Stimulated activated CD8-positive, alpha-beta memory T cell treated with anti-CD3 and anti-CD28 coated beads, Interleukin-15, amount 100 ng/mL, for 24 hours (primary cell): ENCODE measurements at regions not wholly inside any gene's neighbourhood (a gene's known extent, or its start where the extent isn't known, plus 50 kb on each side); places are given as distances from the start of the nearest gene placed in this dataset.
"Not testable (repeated sequence)": the region's sequence is repeated elsewhere in the genome, so short reads cannot be mapped to it uniquely, and the experiment has no call there.

Experiments
- DNase-seq: peaks from one replicate; pipeline ENCODE4 v3.0.0-alpha.2; 2020; ENCODE audit warnings: low read depth

DNA sequence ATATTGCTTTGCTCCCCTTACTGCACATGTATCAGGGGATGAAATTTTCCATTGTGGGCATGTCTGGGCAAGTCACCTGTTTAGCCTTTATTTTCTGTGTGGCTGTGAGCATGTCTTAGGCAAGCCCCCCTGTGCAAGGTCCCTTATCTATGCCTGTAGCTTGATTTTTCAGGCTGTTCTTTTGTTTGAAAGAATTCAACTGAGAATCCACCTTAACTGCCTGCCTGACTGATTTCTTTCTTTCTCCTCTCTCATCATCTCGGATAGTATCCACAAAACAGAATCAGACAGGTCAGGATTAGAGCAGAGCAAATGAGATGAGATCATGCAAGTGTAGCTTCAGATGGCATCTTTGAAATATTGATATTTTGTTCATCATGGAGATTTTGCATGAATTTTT is 1147.5 kb upstream of the ACVR2A start:
- no peak for DNase-seq

GRCh38 chr2:146696787-146697186 is 1148.0 kb upstream of the ACVR2A start:
- DNase-seq, result not testable (repeated sequence)

- no peak for DNase-seq
Observed at GRCh38 chr2:146681991-146682390, 1162.8 kb upstream of the ACVR2A start.

GRCh38 chr2:146678516-146678915 is 1166.3 kb upstream of the ACVR2A start:
- no peak for DNase-seq

GRCh38 chr2:146677280-146677679 is 1167.5 kb upstream of the ACVR2A start:
- no peak for DNase-seq

DNA sequence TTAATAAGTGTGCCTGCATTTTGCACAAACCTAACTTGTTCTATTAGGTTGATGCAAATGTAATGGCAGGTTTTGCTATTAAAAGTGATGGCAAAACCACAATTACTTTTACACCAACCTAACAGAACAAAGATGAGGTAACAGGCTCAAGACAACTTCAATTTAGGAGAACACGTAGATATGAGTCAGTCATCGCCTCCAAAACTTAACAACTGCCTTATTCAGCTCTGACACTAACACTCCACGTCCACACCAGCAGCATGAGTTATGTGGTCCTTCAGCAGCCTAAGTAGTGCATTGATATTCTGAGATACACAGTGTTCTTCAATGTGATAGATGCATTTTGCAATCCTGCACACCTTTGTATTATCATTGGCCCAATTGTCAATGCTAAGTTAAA is 1175.1 kb upstream of the ACVR2A start:
- DNase-seq, result no peak

DNA sequence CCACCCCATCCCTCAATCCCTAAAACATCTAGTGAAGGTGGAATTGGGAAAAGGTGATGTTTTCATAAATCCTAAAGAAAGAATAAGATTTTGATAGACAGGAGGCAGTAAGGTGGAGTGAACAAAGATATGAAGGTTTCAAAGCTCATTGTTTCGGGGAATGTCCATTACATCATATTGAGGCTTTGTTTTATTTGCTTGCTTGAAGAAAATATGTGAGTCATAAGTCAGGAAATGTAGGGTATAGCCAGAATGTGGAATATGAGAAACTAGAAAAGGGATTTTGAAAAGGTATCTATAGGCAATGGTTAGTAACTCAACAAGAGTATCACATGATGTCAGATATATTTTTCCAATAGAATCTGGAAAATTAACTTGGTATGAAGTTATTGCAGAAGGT is 1178.5 kb upstream of the ACVR2A start:
- no peak for DNase-seq

DNA sequence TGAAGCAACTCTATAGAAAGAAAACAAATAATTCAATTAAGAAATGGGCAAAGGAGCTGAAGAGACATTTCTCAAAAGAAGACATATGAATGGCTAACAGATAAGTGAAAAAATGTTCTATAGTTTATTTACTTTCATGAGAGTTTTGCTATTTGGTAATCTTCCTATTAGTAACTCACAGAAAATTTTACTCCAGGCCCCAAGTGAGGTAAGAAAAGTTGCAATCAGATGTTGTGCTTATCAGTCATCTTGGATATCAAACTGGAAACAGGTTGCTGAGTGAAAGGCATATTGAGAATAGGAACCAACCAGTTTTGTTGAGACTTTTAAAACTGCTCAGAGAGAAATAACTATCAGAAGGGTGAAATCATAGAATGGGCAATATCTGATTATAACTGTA is 1179.0 kb upstream of the ACVR2A start:
- DNase-seq, result no peak

- no peak for DNase-seq
Observed at GRCh38 chr2:146661473-146662096, 1183.2 kb upstream of the ACVR2A start.

- DNase-seq, result no peak
Observed at GRCh38 chr2:146659976-146660375, 1184.9 kb upstream of the ACVR2A start.

GRCh38 chr2:146652311-146652710 is 1192.5 kb upstream of the ACVR2A start:
- no peak for DNase-seq

DNA sequence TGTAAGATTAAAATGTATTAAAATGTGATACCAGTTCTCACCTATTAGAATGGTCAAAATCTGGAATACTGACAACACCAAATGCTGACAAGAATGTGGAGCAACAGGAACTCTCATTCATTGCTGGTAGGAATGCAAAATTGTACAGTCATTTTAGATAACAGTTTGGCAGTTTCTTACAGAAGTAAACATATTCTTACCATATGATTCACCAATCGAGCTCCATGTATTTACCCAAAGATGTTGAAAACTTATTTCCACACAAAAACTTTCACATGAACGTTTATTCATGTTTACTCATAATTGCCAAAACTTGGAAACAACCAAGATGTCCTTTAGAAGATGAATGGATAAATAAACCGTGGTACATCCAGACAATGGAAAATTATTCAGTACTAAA is 1193.5 kb upstream of the ACVR2A start:
- DNase-seq, result no peak

GRCh38 chr2:146642066-146642465 is 1202.8 kb upstream of the ACVR2A start:
- no peak for DNase-seq

DNA sequence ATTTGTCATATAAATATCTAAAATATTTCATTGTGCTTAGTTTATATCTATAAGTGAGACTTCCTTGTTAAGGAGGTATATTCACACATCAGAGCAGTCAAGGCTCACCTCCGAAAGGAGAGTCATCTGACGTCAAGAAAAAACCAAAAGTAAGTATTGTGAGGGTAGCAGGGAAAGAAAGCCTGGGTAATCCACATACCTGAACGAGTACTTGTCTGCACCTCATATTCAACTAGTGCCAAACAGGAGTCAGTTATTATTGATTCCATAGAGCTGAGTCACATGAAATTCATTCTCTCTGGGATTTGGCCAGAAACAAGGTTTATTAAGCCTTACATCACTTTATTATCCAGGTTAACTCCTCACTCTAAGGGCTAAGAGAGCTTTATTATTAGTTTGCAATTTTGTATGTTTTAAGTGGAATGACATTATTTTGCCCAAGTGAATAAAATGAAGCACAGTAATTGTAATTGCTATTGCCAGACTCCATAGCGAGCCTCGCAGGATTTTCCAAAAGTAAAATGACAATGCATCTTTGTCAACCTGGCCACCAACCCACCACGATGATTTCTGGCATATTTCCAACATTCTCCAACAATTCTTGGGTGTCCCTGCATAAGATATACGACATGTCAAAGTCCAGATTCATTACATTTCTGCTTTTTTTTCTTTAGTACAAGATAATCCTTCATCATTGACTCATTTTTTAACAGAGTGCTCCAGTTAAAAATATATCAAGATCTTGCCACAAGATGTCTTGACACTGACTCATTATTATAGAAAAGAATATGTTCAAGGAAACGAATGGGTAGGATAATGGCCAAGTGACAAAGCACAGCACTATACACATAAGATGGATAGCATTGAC is 1210.4 kb upstream of the ACVR2A start:
- no peak for DNase-seq

- DNase-seq, result no peak
Observed at GRCh38 chr2:146633159-146633558, 1211.7 kb upstream of the ACVR2A start.

- DNase-seq, result no peak
Observed at GRCh38 chr2:146632707-146633106, 1212.1 kb upstream of the ACVR2A start.

GRCh38 chr2:146624430-146625160 is 1220.2 kb upstream of the ACVR2A start:
- no peak for DNase-seq

DNA sequence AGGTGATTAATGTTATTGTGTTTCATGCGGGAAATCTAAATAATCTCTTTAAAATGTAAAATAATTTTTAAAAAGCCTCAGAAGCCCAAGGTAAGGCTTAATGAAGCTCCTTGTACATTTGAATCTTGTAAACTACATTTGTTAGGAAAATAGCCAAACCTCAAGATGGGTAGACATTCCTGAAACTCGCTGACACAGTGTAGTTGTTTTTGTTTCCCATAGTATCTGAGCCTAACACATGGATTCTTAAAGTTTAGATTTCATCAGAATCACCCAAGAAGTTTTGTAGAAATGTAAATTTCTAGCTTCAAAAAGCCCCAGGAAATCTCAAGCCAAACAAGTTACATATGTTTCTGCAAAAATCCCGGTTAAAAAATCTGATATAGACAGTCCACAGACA is 1221.1 kb upstream of the ACVR2A start:
- DNase-seq, result no peak

DNA sequence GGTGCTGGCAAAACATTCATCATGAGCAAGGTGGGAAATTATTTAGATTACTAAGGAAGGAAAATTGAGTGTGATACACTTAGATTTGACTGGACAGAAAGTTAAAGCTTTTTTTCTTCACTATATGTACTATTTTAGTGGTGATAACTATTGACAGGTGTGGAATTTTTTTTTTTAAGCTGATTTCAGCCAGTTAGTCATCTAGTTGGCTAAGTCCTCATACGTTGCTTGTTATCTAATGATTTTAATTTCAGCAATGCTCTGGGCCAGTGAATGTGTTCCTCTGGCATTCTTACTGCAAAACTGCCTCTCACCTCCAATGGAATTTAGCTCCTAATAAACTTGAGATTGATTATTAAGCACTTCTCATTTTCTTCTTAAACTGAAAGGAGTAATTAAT is 1223.2 kb upstream of the ACVR2A start:
- DNase-seq, result no peak

- DNase-seq, result no peak
Observed at GRCh38 chr2:146615778-146616177, 1229.1 kb upstream of the ACVR2A start.

- no peak for DNase-seq
Observed at GRCh38 chr2:146608490-146608889, 1236.3 kb upstream of the ACVR2A start.

DNA sequence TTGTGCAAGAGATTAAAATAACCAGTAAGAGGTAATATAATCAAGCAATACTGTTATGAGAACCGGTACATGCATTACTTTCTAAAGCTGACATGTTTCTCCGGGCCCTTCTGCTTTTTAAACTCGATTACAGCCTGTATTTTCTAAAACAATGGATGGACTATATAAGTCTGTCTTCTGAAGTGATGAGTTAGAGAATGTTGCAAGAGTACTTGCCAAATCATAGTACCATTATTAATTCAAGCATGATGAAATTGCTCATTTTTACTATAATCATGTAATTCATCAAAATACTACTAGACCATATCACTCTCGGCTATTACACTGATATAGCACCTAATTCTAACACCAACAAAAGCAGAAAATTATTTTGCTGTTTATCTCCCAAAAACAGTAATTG is 1240.3 kb upstream of the ACVR2A start:
- no peak for DNase-seq

GRCh38 chr2:146602856-146603255 is 1242.0 kb upstream of the ACVR2A start:
- DNase-seq, result no peak
